ENCODE measurements at regions not wholly inside any gene's neighbourhood (a gene's known extent, or its start where the extent isn't known, plus 50 kb on each side); places are given as distances from the start of the nearest gene placed in this dataset.
"Not testable (repeated sequence)": the region's sequence is repeated elsewhere in the genome, so short reads cannot be mapped to it uniquely, and the experiment has no call there.

DNA sequence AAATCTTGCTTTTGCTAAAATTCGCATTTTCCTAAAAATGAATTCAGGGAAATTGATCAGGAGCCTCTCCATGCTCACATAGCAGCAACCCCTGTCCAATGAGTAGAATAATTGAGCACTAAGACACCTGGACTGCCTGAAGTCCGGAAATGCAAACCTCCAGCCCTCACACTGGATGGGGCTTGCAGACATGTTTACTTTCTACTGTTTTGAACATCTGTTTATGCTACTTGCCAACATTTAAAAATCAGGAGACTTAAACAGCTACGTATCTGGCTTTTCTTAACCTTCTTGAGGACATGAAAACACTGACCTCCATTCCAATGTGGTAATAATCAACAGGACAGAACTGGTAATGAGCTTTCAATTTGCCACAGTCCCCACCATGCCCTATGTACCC, 184.4 kb downstream of the SHOX2 start:
- FAIRE-seq, result no peak
- DNase-seq (ENCODE audit: insufficient read length, low spot score), result no peak

DNA sequence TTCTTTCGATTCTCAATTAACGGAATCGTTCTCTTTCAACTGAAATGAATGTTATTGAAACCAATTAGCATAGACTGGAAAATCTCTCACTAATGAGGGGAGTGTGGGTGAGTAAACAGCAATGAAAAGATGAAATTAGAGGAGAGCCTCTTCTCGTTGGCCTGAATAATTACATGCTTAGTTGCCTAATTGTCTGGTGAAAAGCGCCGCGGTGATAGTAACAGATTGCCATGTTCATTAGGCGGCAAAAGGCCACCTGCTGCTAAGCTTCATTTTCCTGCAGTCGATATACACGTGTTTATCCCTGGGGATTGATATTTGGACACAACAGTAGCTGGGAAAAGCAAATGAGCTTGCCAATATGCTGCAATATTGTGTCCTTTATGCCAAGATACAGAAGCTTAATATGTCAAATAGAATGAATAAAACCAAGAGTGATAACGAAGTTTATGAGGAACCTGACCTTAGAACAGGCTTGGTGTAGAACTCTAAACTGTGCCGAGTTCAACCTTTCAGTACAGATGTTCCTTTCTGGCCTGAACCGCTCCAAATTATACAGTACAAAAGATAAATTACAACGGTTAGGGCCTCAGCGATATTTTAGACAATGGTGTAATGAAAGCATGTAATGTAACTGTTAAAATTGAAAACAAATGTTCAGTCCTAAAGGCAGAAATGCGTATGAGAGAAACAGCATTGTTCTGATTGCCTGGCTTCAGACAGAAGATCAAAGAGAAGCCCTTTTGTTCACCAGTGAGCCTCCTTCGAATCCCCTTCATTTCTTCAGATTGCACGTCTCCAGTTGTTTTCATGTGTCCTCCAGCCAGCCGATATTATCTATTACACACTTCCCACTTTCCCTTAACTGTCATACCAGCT, 185.2 kb downstream of the SHOX2 start:
- no peak for FAIRE-seq
- DNase-seq (ENCODE audit: insufficient read length, low spot score), result no peak

GRCh38 chr3:157919319-157919887, 186.8 kb downstream of the SHOX2 start:
- no peak for FAIRE-seq
- no peak for DNase-seq (ENCODE audit: insufficient read length, low spot score)

- FAIRE-seq (no peak), DNase-seq (ENCODE audit: insufficient read length, low spot score) (no peak)
These were observed 187.8 kb downstream of the SHOX2 start for GRCh38 chr3:157918402-157918801.

GRCh38 chr3:157916672-157917071, 189.5 kb downstream of the SHOX2 start:
- DNase-seq (ENCODE audit: insufficient read length, low spot score) (no peak), FAIRE-seq (no peak)

DNA sequence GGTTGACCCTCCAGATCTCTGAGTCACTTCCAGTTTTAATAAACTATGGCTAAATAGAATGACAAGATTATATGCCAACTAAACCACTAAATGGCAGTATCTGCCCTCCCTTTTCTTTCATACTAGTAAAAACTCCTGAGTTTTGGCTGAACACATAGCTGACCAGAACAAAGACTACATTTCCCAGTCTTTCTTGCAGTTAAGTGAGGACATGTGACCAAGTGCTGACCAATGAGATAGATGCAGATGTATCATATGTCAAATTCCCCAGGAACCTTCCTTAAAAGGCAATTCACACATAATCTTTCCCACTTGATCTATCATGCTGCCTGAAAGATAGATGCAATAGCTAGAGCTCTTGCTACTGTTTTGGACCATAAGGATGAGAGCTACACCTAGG, 191.3 kb downstream of the SHOX2 start:
- FAIRE-seq, result no peak
- DNase-seq (ENCODE audit: insufficient read length, low spot score), result no peak

GRCh38 chr3:157913741-157914150, 192.5 kb downstream of the SHOX2 start:
- no peak for DNase-seq (ENCODE audit: insufficient read length, low spot score)
- no peak for FAIRE-seq

- DNase-seq (ENCODE audit: insufficient read length, low spot score) (no peak), FAIRE-seq (no peak)
These were observed 193.4 kb downstream of the SHOX2 start for GRCh38 chr3:157912514-157913451.

- FAIRE-seq, result no peak
- no peak for DNase-seq (ENCODE audit: insufficient read length, low spot score)
These were observed 199.6 kb downstream of the SHOX2 start for GRCh38 chr3:157906627-157907026.

DNA sequence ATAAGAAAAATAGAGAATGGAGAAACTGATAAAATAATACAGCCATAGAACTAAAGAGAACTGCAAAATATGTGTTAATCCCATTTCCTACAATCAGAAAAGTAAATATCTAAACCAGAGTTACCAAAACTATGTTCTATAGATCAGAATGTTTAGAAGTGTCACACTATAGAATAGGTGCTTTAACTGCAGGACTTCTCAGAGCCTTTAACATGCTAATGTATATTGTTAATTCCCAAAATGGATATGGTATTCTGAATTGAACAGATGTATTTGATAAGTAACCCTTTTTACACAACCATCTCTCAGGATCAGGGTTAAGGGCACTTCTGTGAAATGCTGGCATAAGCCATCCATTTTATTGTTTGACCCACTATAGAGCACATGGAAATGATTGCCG, 200.3 kb downstream of the SHOX2 start:
- no peak for DNase-seq (ENCODE audit: insufficient read length, low spot score)
- no peak for FAIRE-seq

GRCh38 chr3:157902680-157903079, 203.5 kb downstream of the SHOX2 start:
- not testable (repeated sequence) for FAIRE-seq; DNase-seq (ENCODE audit: insufficient read length, low spot score)

GRCh38 chr3:157888040-157888439, 218.2 kb downstream of the SHOX2 start:
- FAIRE-seq, result no peak
- no peak for DNase-seq (ENCODE audit: insufficient read length, low spot score)

DNA sequence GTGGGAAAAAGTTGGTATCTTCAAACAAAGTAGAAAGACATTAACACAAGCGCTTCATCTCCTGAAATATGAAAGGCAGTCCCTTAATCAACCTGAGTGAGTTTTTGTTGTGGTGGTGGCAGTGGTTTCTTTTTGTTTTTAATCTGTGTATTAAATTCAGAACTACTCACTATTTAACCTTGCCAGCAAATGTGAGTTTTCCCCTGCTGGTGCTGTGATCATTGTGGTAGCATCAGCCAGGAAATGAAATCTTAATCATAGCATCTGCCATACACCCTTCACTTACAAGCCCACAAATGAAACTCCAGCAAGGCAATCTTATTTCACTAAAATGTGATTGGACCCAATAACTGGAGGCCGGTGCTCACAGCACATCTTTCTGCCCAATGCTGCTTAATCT, 229.7 kb downstream of the SHOX2 start:
- FAIRE-seq, result no peak
- no peak for DNase-seq (ENCODE audit: insufficient read length, low spot score)

DNA sequence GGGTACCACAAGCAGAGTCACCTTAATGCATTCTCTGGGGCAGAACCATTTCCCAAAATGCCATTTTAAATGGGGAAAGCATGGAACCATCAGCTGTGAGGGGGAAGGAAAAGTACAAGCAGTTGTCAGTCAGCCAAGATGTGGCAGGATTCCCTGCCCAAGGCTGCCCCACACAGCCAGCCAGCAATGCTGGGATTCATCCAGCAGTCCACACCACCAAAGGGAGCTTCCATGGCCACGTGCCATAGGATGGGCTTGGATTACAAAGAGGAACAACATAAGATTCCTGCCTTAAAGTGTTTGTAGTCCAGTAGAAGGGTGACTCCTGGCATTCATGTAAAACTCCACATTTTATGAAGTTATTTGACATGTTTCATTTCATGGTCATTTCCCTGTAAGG, 233.3 kb downstream of the SHOX2 start:
- no peak for FAIRE-seq

DNA sequence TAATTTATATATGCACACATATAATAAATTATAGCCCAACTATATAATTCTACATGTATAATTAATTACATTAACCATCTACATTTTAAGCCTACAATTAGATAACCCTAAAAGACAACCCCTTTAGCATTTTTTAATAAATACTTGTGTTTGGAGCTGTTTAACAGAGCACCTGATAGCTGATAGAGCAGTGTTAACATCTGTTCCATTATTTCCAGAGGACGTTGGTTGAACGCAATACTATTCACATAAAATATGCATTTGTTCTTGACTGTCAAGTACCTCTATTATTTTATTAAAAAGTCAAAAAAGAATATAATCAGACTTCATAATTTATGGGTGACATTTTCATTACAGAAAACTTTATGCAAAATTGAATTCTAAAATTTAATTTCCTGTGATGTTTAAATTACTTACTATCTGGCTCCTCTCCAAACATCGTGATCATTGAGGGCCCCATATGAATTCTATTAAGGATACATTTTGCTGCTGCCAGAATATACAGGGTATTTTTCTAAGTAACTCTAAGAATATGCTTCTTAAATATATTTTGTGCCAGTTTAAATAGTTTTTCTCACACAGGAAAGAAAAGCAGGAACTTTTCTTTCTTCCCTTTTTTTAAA, 234.3 kb downstream of the SHOX2 start:
- FAIRE-seq, result no peak
- no peak for DNase-seq (ENCODE audit: insufficient read length, low spot score)

More for the DNA sequence above, 233.3 kb downstream of the SHOX2 start:
- DNase-seq (ENCODE audit: insufficient read length, low spot score), result no peak

DNA sequence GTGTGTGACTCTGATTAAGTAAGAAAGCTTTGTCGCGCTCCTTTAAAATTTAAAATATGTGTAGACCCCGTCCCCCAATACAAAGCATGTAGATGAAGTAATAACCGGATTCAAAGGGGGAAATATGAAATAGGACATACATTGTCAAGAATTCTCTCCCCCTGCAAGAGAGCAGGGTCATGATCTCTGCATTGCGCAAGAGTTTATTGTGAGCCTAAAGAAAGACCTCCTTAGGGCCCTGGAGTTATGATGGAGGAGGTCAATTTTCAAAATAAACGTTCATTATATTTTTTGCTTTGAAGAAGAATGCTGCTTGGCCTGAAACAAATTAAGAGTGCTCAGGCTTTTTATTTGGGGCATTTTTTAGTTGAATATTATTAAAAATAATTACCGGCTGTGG, 235.0 kb downstream of the SHOX2 start:
- no peak for FAIRE-seq

DNA sequence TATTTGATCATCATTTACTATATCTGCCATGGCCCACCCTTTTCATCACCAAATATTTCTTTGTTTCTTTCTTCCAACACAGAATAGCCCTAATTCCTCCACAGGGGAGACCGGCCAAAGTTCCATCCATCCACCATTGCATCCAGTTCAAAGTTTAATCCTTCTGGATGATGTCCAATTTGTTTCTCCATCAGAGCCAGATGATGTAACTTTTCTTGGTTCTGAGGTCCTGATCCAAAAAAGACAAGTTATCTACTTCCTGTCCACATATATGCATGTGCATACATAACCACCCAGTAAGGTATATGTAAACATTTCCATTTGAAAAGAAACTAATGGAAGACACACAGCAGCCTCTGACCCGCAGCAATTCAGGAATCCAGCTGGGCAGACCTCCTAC, 237.3 kb downstream of the SHOX2 start:
- FAIRE-seq, result no peak

More for the DNA sequence above, 235.0 kb downstream of the SHOX2 start:
- no peak for DNase-seq (ENCODE audit: insufficient read length, low spot score)

DNA sequence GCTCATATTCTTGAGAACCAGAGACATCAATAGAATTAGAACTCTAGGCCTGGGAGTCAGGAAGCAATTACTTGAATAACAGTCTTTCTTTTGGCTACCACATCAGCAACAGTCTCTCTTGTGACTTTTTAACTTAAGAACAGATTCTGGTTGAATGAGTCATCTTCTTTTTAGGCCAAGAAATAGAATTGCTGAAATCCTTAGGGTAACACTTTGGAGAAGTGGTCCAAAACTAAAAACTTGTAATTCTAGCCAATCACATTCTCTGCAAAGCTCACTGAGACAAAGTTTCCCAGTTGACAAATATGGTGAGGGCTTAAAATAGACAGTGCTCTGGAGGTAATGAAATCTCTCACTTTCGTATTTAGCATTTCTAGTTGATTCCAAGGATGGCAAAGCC, 238.0 kb downstream of the SHOX2 start:
- FAIRE-seq (no peak), DNase-seq (ENCODE audit: insufficient read length, low spot score) (no peak)

More for the DNA sequence above, 237.3 kb downstream of the SHOX2 start:
- DNase-seq (ENCODE audit: insufficient read length, low spot score), result no peak

DNA sequence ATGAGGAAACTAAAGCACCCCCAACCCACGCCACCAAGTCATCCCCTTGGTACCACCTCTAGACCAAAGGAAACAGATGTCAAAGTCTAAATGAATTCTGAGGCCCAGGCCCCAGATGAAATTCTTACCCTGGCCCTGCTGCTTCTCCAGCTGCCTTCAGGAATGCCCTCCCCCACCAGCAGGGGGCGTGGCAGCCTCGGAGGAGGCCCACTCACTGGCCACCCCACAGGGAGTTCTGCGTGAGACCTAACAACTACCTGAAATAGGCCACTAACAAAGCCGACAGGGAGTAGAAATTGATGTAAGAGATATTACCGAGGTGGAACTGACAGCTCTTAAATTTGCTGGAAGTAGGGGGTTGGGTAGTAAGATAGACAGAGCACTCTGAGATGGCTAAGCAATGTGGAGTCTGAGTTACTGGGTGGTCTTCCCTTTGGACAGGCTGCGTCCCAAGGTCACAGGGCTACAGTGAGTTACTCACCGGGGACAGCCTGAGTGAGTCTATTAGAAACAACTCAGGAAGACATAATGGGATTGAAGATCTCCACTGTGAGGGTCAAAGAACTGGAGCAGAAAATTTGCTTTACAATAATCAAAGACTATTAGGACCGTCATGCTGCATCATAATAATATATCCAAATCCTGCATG, 240.7 kb downstream of the SHOX2 start:
- peak; percentile 52 for FAIRE-seq
- DNase-seq (ENCODE audit: insufficient read length, low spot score), result peak; percentile 31

- FAIRE-seq (no peak), DNase-seq (ENCODE audit: insufficient read length, low spot score) (no peak)
These were observed 245.0 kb downstream of the SHOX2 start for GRCh38 chr3:157861076-157861765.

All from GM19239 (cell line).